Hematopoietic multipotent progenitor cell treated with erythropoietin and hydrocortisone succinate and interleukin-3 and kit ligand, for 6 days (in vitro differentiated cells): ENCODE measurements at regions not wholly inside any gene's neighbourhood (a gene's known extent, or its start where the extent isn't known, plus 50 kb on each side); places are given as distances from the start of the nearest gene placed in this dataset.

ENCODE experiments used
- DNase-seq: peaks from one replicate; pipeline ENCODE4 v3.0.0-alpha.2; 2015

GRCh38 chr20:60725311-60725906 lies 526.7 kb upstream of the CDH4 start:
- DNase-seq, result no peak

GRCh38 chr20:60727425-60727824 lies 524.6 kb upstream of the CDH4 start:
- DNase-seq, result no peak

GRCh38 chr20:60728705-60729104 lies 523.4 kb upstream of the CDH4 start:
- DNase-seq, result no peak

GRCh38 chr20:60729135-60729900 lies 522.7 kb upstream of the CDH4 start:
- DNase-seq, result no peak

GRCh38 chr20:60732322-60732721 lies 519.7 kb upstream of the CDH4 start:
- DNase-seq, result no peak

GRCh38 chr20:60748086-60748485 lies 504.0 kb upstream of the CDH4 start:
- DNase-seq, result no peak

GRCh38 chr20:60749804-60750602 lies 502.1 kb upstream of the CDH4 start:
- no peak for DNase-seq

- DNase-seq, result no peak
Observed at GRCh38 chr20:60750909-60751308, 501.2 kb upstream of the CDH4 start.

- DNase-seq, result no peak
Observed at GRCh38 chr20:60751826-60752225, 500.2 kb upstream of the CDH4 start.

GRCh38 chr20:60752741-60753420 lies 499.2 kb upstream of the CDH4 start:
- DNase-seq, result no peak

GRCh38 chr20:60754856-60755255 lies 497.2 kb upstream of the CDH4 start:
- no peak for DNase-seq

- DNase-seq, result no peak
Observed at GRCh38 chr20:60759651-60760050, 492.4 kb upstream of the CDH4 start.

GRCh38 chr20:60760256-60761000 lies 491.6 kb upstream of the CDH4 start:
- no peak for DNase-seq

- no peak for DNase-seq
Observed at GRCh38 chr20:60761056-60761455, 491.0 kb upstream of the CDH4 start.

GRCh38 chr20:60762386-60762785 lies 489.7 kb upstream of the CDH4 start:
- DNase-seq, result no peak

GRCh38 chr20:60764328-60764727 lies 487.7 kb upstream of the CDH4 start:
- no peak for DNase-seq

GRCh38 chr20:60764771-60765170 lies 487.3 kb upstream of the CDH4 start:
- DNase-seq, result no peak

- DNase-seq, result no peak
Observed at GRCh38 chr20:60765821-60766403, 486.1 kb upstream of the CDH4 start.

GRCh38 chr20:60768216-60768615 lies 483.8 kb upstream of the CDH4 start:
- no peak for DNase-seq

- DNase-seq, result no peak
Observed at GRCh38 chr20:60780388-60781025, 471.6 kb upstream of the CDH4 start.

GRCh38 chr20:60782959-60783625 lies 469.0 kb upstream of the CDH4 start:
- no peak for DNase-seq
